Glomerular visceral epithelial cell (primary cell): ENCODE measurements at regions not wholly inside any gene's neighbourhood (a gene's known extent, or its start where the extent isn't known, plus 50 kb on each side); places are given as distances from the start of the nearest gene placed in this dataset.
"Not testable (repeated sequence)": the region's sequence is repeated elsewhere in the genome, so short reads cannot be mapped to it uniquely, and the experiment has no call there.

Experiments used
- DNase-seq: peaks from one replicate; pipeline ENCODE4 v3.0.0-alpha.2; 2016; ENCODE audit errors: extremely low spot score

DNA sequence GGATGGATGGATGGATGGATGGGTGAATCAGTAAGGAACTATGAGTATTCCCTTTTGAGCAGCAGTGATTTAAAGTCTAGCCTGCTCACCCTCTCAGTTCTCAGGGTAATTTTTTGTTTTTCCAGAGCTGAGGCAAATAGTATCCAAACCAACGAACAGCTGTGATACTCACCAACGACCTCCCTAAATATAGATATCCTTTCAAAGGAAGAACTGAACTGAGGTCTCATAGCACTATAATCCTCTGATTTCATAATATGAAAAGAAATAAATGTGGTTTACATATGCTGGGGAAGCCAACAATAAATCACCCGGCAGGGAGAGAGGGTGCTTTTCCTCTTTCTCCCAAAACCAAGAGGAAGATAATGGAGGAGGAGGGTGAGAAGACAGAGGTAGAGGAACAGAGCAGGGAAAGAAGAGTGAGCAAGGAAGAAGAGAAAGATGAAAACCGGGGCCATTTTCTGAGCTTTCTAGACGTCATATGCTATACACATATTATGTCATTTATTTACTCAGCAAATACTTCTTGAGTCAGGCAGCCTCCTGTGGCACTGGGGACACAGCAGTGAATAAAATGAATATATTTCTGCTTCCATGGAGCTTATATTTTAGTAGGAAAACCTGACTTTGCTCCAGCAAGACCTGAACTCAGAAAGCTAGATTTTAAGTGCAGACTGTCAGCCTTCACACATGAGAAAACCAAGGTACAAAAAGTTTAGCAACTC, 710.7 kb upstream of the TBX3 start:
- DNase-seq = no peak

DNA sequence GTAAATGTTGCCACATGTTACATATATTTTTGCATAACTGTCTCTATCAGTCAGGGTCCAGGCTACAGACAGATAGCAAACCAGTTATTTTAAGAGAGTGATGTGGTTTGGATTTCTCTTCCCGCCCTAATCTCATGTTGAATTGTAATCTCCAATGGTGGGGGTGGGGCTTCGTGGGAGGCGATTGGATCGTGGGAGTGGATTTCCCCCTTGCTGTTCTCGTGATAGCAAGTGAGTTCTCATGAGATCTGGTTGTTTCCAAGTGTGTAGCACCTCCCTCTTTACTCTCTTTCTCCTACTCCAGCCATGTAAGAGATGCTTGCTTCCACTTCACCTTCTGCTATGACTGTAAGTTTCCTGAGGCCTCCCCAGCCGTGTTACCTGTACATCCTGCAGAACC, 704.2 kb upstream of the TBX3 start:
- no peak for DNase-seq

DNA sequence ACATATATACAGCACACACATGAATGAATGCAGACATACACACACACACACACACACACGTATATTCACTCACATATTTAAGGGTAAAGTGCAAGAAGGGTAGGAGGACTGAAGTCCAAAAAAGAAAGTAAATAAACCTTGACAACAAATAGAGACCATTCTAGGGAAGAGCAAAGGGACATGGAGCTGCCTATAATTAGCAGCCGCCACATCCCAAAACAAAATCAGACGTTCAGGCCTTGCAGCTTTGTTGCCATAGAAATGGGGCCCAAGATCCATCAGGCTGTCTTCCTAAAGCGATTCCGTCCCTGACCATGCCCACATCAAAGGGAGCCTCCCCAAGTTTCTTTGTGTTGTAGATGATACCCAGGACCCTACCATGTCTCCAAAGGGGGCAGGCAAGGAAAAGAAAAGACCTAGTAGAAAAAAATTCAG, 703.5 kb upstream of the TBX3 start:
- DNase-seq = no peak

DNA sequence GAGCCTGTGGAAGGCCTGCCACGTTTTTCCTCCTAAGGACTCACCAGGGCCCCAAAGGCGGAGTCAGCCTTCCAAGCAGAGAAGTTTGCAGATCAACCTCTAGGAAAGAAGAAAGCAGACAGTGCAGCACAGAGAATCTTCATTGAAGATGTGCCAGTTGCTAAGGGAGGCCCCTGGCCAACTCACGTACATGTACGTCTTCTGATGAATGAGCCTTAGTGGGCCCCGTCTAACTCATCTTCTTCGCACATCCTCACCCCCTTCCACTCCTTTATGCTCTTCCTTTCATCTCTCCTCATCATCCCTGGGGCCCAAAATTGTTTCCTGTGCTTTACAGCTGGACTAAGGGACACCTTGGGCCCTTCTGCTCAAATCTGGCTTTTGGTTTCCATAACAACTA, 703.0 kb upstream of the TBX3 start:
- no peak for DNase-seq

DNA sequence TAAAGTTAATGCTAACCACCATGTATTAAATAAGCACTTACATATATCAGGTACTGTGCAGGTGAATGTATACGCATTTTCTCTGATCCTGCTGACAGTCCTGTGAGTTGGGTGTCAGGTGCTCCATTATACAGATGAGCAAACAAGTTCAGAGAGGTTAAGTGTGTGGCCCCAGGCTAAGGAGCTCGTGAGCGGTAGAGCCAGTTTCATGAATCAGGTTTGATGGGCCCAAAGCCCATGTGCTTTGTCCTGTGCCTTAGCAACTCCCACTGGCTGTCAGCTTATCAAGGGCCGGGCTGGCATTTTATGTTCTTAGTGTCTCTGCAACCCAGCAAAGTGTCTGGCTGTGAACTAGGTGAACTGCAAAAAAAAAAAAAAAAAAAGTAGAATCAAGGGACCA, 701.2 kb upstream of the TBX3 start:
- no peak for DNase-seq

DNA sequence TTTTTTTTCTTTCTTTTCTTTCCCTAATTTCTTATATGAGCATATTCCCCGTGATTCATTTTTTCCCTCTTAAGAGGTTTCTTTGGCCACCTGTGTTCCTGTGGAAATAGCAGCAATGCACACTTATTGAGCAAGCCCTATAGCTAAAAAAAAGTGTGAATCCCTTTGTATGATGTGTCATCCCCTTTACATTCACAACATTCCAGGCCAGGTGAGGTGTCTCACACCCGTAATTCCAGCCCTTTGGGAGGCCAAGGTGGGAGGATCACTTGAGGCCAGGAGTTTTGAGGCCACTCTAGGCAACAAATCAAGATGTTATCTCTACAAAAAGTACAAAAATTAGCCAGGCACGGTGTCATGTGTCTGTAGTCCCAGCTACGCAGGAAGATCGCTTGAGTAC, 700.4 kb upstream of the TBX3 start:
- DNase-seq = no peak

DNA sequence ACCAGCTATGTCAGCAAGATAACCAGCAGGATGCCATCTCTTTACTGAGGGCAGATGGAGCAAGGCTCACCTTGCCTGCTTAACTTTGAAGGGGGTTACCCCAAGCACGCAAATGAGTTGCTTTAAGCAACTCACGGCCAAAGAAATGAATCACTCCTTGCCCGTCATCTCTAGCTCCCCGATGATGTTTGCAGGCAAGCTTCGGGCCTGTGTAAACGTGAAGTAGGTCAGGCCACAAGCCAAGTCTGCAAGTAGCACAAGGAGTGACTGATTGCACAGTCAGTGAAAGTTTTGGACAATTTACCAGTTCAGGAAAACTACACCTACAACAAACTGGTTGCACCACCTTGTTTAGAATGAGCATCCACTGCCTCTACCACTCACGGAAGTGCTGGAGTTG, 699.7 kb upstream of the TBX3 start:
- no peak for DNase-seq

DNA sequence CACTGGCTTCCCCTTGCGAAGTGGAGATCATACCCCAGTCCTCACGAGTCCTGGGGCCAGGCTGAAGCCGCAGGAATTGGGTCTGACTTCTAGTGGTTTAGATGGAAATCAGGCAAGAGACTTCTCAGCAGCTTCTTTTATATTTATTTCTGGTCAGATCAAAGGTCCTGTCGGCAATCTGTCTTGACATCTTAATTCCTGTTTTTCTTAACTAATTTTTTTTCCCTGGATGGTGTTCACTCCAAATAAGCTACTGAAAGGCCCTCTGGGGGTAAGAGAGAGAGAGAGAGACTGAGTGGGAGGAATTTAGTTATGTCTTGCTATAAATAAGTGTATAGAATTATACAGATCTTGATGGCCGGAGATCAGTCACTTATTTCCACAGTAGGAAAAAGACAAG, 698.7 kb upstream of the TBX3 start:
- no peak for DNase-seq

DNA sequence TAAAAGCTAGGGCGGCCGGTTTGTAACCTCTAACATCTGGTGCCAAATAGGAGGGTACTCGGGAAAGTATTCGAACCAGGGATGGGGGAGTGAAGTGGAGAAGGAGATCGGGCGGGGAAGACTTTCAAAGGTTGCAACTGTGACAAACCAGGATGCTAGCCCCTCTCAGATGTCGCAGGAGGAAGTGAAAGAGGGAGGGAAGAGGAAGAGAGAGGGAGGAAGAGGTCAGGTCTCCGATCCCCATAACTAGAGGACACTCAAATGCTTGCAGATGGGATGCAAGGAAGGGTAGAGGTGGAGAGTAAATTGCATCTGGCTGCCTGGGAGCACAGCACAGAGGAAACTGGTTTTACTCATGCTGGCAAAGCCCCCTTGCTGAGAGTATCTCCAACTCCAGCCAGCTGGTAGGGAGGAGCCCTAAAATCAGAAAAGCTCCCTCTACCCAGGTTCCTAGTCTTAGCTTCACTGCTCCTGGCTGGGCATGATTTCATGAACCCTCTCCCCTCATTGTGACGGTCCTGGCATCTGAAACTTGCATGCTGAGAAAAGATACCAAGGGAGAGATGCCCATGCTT, 696.7 kb upstream of the TBX3 start:
- DNase-seq = no peak

DNA sequence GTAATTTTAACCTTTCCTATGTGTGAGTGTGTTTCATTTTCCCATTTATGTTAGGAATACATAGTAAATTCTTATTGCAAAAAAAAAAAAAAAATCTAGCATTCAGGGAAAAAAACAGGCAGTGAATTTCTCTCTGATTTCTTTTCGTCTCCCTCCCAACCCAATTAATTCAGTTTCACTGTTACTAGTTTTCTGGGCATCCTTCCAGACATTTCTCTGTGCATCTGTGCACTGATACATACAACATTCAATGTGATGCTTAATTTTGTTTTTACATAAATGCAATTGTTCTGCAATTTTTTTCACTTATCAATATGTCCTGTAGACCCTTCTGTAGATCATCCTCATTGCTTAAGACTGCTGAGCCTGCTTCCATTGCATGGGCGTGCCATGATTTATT, 694.3 kb upstream of the TBX3 start:
- no peak for DNase-seq

DNA sequence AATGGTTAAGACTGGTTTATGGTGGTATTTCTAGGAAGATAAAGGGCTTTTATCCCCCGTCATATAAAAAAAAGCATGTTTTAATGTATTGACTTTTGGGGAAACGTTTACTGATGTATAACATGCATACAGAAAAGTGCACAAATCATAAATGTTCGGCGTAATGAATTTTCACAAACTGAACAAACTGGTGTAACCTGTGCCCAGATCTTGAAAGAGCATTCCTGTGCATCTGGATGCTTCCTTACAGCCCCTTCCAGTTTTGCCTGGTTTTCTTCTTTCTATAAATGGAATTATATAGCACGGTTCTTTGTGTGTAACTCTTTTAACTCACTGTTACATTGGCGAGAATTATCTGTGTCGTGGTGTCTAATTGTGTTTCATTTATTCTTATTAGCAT, 693.8 kb upstream of the TBX3 start:
- no peak for DNase-seq

DNA sequence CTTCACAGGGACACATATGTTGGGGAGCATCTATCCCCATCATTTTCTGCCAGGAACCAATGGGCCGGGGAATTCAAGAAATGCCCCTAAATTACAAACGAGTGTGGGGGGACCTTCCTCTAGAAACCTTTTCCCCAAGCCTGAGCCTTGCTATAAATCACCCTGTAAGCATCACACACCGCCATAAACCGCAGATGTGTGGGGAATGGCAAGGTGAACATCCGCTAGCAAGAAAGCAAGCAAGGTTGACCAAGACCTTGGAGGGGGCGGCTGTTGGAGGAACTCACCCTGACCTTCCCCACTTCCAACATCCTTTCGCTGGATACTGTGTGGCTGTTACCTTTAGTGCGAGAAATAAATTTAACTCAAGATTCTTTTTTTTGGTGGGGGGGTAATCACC, 693.3 kb upstream of the TBX3 start:
- DNase-seq = no peak

DNA sequence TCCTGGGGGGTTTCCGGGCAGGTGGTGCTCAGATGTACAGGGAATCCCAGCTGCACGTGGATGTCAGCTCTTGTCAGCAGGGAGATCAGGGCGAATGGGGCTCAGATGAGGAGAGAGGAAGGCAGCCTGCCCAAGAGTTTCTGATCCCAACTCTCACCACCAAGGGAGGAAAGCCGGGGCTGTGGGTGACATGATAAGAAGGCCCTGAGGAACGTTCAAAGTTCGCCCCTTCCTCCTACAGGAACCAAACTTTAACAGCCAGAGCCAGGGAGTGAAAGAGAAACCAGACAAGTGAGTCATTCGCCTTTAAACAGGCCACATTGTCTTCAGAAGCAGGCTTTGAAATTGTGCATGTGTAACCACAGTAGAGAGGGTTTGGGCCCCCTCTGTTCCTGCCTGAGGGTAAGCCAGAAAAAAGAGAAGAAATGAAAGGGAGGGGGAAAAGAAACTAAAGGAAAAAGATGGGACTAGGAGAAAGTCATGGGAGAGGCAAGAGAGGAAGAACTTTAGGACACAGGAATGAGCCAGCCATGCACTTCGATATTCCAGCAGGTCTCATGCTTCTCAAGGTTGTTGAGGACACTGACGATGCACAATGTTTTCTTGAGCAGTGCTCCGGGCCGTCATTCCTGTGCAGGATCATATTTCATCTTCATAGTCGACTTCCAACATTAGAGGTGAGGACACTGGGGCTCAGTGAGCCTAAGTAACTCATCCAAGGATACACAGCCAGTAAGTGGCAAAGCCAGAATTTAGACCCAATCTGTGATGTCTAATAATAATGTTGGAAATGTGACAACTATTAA, 691.4 kb upstream of the TBX3 start:
- DNase-seq = peak; percentile 60

DNA sequence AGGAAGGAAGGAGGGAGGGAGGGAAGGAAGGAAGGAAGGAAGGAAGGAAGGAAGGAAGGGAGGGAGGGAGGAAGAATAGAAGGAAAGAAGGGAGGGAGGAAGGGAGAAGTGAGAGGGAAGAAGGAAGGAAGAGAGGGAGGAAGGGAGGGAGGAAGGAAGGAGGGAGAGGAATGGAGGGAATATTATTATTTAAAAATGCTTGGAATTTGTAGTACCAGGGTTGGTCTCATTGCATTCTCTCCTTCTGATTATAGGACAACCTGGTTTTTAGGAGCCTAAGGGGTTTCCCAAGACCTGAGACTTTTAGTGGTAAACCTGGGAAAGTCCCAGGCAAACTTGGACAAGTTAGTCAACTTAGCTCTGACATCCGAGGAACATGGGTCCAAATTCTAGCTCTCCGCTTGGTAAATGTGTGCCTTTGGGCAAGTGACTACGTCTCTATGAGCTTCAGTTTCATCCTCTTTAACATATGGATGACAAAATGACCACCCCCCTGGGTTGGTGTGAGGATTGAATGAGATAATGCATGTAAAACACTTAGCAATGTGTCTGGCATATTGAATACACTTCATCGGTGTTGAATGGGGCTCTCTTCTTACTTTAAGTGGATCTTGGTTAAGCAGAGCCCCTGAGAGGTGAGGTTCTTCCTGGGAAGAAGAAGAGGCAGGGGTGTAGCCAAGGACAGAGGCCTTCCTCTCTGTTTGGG, 690.7 kb upstream of the TBX3 start:
- DNase-seq = peak; percentile 21

DNA sequence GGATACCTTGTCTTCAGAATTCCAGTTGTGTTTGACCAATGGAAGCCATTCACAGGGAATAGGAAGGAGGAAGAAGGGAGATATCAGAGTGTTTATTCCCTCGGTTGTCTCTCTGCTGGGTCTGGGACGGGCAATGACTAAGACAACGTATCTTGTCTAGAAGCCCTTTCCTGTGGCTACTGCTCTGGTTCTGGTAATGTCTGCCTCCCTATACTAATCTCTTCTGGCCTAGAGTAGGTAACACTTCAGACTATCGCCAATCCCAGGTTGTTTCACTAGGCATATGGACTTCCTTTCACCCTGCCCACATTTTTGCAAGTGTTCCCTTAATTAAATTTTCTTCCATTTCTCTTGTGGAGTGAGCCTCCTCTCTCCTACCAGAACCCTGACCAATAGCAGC, 687.7 kb upstream of the TBX3 start:
- no peak for DNase-seq

DNA sequence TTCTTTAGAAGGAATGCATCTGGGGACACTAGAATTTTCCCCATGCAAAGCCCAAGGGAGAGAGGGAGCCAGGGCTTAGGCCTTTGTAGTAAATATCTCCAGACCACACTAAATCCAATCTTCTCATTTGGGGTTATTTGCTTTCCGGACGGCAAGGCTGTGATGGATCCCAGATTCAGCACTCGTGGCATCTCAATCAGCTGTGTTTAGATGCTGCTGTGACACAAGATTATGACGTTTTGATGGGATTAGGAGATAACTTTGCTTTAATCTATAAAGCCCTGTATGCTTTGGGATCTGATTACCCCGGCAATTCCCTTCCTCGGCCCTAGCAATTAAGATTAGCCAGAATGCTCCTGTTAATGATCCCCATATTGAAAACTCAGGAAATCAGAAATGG, 686.7 kb upstream of the TBX3 start:
- DNase-seq = no peak

DNA sequence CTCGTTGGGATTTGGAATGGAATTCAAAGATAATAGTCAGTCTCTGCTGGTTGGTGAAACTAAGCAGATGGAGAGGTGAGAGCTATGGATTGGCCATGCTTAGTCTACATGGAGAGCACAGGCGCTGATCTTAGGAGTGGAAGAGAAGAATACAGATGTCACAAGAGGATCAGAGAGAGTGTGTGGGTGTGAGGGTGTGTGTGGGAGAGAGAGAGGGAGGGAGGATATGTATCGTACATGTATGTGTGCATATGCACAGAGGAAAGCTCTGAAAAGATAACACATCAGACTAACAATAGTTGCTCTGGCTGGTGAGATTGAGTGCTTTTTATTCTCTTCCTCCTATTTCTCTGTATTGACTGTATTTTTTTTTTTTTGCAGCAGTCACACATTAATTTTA, 686.2 kb upstream of the TBX3 start:
- no peak for DNase-seq

DNA sequence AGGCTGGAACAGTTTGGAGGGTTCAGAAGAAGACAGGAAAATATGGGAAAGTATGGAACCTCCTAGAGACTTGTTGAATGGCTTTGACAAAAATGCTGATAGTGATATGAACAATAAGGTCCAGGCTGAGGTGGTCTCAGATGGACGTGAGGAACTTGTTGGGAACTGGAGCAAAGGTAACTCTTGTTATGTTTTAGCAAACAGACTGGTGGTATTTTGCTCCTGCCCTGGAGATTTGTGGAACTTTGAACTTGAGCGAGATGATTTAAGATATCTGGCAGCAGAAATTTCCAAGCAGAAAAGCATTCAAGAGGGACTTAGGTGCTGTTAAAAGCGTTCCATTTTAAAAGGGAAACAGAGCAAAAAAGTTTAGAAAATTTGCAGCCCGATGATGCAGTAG, 682.3 kb upstream of the TBX3 start:
- not testable (repeated sequence) for DNase-seq

DNA sequence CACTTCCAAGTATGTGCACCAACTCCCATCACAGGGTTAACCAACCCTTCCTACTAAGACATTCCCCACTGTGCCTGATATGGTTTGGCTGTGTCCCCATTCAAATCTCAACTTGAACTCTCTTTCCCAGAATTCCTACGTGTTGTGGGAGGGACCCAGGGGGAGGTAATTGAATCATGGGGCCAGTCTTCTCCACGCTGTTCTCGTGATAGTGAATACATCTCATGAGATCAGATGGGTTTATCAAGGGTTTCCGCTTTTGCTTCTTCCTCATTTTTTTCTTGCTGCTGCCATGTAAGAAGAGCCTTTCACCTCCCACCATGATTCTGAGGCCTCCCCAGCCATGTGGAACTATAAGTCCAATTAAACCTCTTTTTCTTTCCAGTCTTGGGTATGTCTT, 681.8 kb upstream of the TBX3 start:
- DNase-seq = not testable (repeated sequence)

DNA sequence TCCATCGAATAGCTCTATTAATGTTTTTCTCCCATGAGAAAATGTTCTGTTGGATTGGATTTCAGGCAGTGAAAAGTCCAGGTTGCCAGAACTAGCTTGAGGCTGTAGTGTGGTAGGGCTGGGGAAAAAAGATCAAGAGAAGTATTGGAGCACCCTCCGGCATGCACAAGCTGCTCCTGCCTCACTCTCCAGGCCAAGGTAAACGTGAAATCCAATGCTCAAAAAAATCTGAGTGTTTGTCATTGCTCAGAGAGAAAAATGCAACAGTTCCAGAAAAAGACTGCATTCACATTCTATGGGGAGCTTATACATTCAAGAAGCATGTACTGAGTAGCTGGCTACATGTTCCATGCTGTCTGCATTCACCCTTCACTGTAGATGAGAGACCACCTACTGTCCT, 680.9 kb upstream of the TBX3 start:
- DNase-seq = no peak

DNA sequence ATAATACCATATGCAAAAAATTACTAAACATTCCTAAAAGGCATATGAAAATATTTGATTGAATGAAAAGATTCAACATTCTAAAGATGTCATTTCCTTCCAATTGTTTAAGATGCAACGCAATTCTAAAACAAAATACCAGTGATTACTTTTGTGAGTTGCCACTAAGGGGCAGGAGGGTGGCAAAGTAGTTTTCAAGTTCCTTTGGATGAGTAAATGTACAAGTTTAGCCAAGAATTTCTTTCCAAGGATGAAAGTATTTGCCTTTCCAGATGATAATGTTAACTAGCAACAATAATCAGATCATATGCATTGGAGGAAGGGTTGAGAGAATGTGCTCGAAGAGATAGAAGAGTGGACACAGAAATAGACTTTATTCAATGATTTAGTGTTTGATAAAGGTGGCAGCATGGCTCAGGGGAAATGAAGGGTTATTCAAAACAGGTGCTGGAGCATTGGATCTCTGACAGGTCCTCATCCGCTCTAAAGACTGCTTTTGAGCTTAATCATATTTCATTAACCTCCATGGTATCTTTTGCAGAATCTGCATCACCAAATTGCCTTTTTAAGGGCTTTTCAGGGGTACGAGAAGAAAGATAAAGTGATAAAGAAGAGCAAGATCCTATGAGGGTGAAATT, 678.5 kb upstream of the TBX3 start:
- no peak for DNase-seq

DNA sequence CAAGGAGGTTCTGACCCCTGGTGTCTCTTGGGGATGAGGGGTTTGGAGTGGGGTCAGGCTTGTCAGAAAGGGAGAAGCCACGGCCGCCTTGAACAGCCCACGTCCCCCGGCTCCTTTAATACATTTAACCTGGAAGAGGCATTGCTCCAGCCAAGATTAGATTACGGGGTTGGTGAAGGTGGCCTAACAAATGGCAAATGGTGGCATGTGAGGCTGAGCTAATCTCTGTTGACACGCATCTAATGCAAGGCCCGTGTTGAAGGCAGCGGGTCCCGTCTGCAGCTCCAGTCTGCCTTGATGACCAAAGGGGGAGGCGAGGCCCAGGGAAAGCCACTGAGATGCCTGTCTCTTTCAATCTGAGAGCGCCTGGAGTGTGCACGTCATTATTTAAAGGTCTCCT, 673.7 kb upstream of the TBX3 start:
- DNase-seq = no peak
